Type B pancreatic cell (in vitro differentiated cells): ENCODE measurements at regions not wholly inside any gene's neighbourhood (a gene's known extent, or its start where the extent isn't known, plus 50 kb on each side); places are given as distances from the start of the nearest gene placed in this dataset.

Experiments
- DNase-seq: peaks from one replicate; pipeline ENCODE4 v3.0.0; 2021; ENCODE audit warnings: mixed read lengths; ENCODE audit not compliant: unreplicated experiment; ENCODE audit errors: extremely low spot score
- H3K27ac Mint-ChIP-seq: 2 replicates; pipeline ENCODE4 v1.8.0; 2021; ENCODE audit warnings: mild to moderate bottlenecking, mixed read lengths
- H3K27me3 Mint-ChIP-seq: 2 replicates; pipeline ENCODE4 v1.8.0; 2021; ENCODE audit warnings: mixed read lengths
- H3K36me3 Mint-ChIP-seq: 2 replicates; pipeline ENCODE4 v1.8.0; 2021; ENCODE audit warnings: mixed read lengths
- H3K4me1 Mint-ChIP-seq: one replicate; pipeline ENCODE4 v1.8.0; 2021; ENCODE audit warnings: mixed read lengths; ENCODE audit not compliant: unreplicated experiment
- H3K4me3 Mint-ChIP-seq: 2 replicates; pipeline ENCODE4 v1.8.0; 2021; ENCODE audit warnings: mild to moderate bottlenecking, mixed read lengths
- H3K9me3 Mint-ChIP-seq: 2 replicates; pipeline ENCODE4 v1.8.0; 2021; ENCODE audit warnings: mixed read lengths
- TF ChIP-seq, protein P1 (sequence below): fragments of 200-600 bp; sonication (generic); conservative IDR thresholded peaks from 2 replicates; pipeline ENCODE4 v1.5.0; 2021; ENCODE audit warnings: antibody characterized with exemption, mild to moderate bottlenecking

DNA sequence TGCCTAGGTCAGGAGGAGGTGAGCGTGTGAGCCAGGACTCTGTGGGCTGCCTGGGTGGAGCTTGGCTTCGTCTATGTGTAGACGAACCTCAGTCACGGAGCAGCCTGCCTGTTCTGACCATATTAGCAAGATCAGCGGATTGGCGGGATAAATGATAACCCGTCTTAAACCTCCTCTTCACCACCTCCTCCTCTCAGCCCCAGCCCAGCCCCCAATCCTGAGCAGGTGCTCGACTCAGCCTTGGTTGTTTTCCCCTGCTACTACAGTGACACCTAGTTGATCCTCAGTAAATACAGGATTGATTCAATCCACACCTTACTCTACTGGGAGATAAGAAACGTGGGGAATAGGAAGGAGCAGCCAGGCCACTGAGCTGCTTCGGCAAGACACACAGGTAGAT lies 286.1 kb downstream of the IRX2 start:
- Mint-ChIP-seq H3K36me3 (no peaks in the 10 kb centered on the region), H3K27me3 (peaks cover 63% of the 10 kb centered on the region), H3K4me1 (peaks cover 6% of the 10 kb centered on the region), H3K27ac (no peak overlapping the region), H3K4me3 (no peak overlapping the region), H3K9me3 (no peaks in the 10 kb centered on the region)
- TF ChIP-seq, protein P1, sequence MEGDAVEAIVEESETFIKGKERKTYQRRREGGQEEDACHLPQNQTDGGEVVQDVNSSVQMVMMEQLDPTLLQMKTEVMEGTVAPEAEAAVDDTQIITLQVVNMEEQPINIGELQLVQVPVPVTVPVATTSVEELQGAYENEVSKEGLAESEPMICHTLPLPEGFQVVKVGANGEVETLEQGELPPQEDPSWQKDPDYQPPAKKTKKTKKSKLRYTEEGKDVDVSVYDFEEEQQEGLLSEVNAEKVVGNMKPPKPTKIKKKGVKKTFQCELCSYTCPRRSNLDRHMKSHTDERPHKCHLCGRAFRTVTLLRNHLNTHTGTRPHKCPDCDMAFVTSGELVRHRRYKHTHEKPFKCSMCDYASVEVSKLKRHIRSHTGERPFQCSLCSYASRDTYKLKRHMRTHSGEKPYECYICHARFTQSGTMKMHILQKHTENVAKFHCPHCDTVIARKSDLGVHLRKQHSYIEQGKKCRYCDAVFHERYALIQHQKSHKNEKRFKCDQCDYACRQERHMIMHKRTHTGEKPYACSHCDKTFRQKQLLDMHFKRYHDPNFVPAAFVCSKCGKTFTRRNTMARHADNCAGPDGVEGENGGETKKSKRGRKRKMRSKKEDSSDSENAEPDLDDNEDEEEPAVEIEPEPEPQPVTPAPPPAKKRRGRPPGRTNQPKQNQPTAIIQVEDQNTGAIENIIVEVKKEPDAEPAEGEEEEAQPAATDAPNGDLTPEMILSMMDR, result no peak
- DNase-seq, result no peak

DNA sequence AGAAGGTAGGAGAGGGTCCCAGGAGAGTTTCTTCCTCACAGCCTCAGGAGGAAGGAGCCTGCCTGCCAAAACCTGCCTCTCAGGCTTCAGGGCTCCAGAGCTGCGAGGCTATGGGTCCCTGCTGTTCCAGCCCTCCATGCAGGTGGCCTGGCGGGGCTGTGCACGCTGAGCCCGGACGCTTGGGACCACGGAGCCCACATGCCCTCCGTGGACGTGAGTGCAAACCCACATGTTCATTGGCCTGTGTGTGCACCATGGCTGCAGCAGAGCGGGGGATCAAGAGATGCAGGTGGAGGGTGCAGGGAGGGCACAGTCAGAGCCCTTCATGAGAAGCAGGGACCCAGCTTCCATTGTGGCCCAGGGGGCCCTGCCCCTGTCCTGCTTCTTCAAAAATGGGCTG lies 287.3 kb downstream of the IRX2 start:
- no peak overlapping the region for H3K27ac Mint-ChIP-seq
- DNase-seq, result no peak
- peaks cover 10% of the 10 kb centered on the region for H3K4me1 Mint-ChIP-seq
- TF ChIP-seq, protein P1, result no peak
- no peaks in the 10 kb centered on the region for H3K9me3 Mint-ChIP-seq
- peaks cover 65% of the 10 kb centered on the region for H3K27me3 Mint-ChIP-seq
- H3K4me3 Mint-ChIP-seq, result no peak overlapping the region
- H3K36me3 Mint-ChIP-seq, result no peaks in the 10 kb centered on the region

DNA sequence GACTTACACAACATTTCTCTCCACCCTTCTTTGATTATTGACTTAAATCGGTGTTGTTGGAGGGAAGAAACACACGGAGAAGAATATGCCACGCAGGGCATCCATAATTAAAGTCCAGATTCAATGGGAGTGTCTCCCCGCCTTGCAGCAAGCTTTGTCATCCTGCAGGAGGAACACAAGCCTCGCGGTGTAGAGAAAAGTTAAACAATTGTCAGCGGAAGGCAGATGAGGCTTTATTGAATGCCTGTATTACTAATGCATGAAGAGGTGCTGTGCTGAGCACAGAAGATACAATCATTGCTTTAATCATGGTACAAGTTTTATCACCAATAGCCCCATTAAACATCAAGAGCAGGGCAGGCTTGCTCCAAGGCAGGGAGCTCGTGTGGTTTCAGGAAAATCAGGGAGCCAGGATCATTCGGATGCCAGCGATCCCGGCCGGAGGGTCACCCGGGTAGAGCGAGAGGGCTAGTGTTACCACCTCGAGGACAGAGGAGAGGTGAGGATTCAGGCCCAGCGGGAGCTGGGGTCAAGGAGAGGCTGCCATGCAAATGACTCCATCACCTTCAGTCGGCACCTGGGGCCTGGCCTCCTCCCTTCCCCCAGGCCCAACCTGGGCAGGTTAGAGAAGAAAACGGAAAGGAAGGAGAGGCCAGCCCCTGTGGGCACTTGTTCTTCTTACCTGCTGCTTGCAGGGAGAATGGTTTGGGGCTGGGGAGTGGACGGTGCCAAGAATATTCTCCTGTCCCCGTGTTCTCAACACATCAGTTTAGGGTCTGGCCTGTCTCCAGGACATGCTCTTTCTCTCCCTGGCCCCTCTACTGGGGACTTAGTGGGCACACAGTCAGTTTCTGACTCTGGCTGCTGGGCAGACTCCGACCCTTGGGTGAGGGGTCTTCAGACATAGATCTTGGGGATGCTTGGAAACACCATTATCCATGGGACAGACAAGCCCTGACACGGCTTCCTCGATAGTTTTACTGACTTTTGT lies 289.5 kb downstream of the IRX2 start:
- no peak overlapping the region for H3K4me3 Mint-ChIP-seq
- TF ChIP-seq, protein P1, result no peak
- no peak for DNase-seq
- H3K9me3 Mint-ChIP-seq, result no peaks in the 10 kb centered on the region
- H3K4me1 Mint-ChIP-seq, result peaks cover 15% of the 10 kb centered on the region
- no peak overlapping the region for H3K27ac Mint-ChIP-seq
- no peaks in the 10 kb centered on the region for H3K36me3 Mint-ChIP-seq
- H3K27me3 Mint-ChIP-seq, result peaks cover 52% of the 10 kb centered on the region

DNA sequence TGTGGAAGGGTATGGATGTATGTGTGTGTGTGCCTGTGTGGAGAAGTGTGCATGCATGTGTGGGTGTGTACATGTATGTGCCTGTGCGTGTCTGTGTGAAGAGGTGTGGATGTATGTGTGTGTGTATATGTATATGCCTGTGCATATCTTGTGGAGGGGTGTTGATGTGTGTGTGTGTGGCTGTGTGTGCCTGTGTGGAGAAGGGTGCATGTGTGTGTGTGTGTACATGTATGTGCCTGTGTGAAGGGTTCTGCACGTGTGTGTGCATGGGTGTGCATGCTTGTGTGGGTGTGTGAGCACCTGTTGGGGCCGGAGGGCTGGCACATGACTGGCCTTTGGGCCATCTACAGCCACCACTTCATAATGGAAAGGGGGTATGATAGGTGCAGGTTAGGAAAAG lies 291.4 kb downstream of the IRX2 start:
- no peaks in the 10 kb centered on the region for H3K36me3 Mint-ChIP-seq
- H3K4me3 Mint-ChIP-seq, result no peak overlapping the region
- H3K27ac Mint-ChIP-seq, result no peak overlapping the region
- no peaks in the 10 kb centered on the region for H3K9me3 Mint-ChIP-seq
- H3K4me1 Mint-ChIP-seq, result peaks cover 15% of the 10 kb centered on the region
- TF ChIP-seq, protein P1, result no peak
- H3K27me3 Mint-ChIP-seq, result peaks cover 37% of the 10 kb centered on the region
- DNase-seq, result no peak

- TF ChIP-seq, protein P1, result no peak
- Mint-ChIP-seq H3K9me3 (no peaks in the 10 kb centered on the region), H3K27ac (no peak overlapping the region), H3K4me3 (no peak overlapping the region), H3K27me3 (peaks cover 31% of the 10 kb centered on the region), H3K4me1 (peaks cover 15% of the 10 kb centered on the region), H3K36me3 (no peaks in the 10 kb centered on the region)
- DNase-seq, result no peak
These were observed 292.2 kb downstream of the IRX2 start for GRCh38 chr5:2459251-2459650.
